ENCODE measurements at regions not wholly inside any gene's neighbourhood (a gene's known extent, or its start where the extent isn't known, plus 50 kb on each side); places are given as distances from the start of the nearest gene placed in this dataset.

- TF ChIP-seq CTCF (IDR thresholded peaks at IDR 0.05) (no peak), EP300 (IDR thresholded peaks at IDR 0.05) (no peak), POLR2A (IDR thresholded peaks at IDR 0.05) (no peak)
Observed at GRCh38 chr1:90314533-90314932, 319.6 kb downstream of the ZNF326 start.

Data from sigmoid colon (tissue), 4 donors.